GM12875 (cell line): ENCODE measurements at regions not wholly inside any gene's neighbourhood (a gene's known extent, or its start where the extent isn't known, plus 50 kb on each side); places are given as distances from the start of the nearest gene placed in this dataset.
A peak's percentile ranks its signal among the peaks of the same experiment; 100 is the strongest.

ENCODE experiments used
- H3K4me3 ChIP-seq: one replicate; pipeline ENCODE4 v1.5.1; 2011; ENCODE audit warnings: low read depth, low read length, control low read depth
- TF ChIP-seq, protein P1 (sequence below): IDR thresholded peaks from 2 replicates; pipeline ENCODE4 v1.5.1; 2011; ENCODE audit warnings: low read depth, mild to moderate bottlenecking, control low read depth, inconsistent platforms, low read length, moderate library complexity, borderline replicate concordance; ENCODE audit not compliant: insufficient read depth

DNA sequence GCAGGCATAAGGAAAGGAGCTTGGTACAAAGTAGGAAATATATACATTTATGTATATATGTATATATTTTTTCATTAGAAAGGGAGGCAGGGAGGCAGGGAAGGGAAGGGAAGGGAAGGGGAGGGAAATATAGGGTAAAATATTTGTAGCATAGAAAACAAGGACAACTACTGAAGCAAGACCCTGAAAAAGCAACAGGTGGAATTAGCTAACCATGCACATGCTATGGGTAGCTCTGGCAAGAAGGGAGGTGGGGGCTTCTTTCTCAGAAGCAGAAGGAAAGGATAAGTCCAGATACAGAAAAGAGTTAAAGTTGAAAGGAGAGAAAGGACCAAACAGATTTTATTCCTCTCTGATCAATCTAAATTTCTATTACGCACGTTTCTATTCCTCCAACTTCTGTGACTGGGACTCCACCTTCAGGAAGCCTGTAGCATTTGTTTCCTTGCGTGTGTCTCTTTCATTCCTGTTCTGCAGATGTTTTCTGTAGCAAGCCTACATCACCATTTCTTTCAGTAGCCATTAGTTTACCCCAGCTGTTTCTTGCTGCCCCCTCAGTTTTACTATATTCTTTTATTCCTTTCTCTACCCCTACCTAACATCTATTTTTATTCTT is 82.9 kb downstream of the OR13H1 start:
- no peak overlapping the region for H3K4me3 ChIP-seq
- TF ChIP-seq, protein P1, sequence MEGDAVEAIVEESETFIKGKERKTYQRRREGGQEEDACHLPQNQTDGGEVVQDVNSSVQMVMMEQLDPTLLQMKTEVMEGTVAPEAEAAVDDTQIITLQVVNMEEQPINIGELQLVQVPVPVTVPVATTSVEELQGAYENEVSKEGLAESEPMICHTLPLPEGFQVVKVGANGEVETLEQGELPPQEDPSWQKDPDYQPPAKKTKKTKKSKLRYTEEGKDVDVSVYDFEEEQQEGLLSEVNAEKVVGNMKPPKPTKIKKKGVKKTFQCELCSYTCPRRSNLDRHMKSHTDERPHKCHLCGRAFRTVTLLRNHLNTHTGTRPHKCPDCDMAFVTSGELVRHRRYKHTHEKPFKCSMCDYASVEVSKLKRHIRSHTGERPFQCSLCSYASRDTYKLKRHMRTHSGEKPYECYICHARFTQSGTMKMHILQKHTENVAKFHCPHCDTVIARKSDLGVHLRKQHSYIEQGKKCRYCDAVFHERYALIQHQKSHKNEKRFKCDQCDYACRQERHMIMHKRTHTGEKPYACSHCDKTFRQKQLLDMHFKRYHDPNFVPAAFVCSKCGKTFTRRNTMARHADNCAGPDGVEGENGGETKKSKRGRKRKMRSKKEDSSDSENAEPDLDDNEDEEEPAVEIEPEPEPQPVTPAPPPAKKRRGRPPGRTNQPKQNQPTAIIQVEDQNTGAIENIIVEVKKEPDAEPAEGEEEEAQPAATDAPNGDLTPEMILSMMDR, result no peak

DNA sequence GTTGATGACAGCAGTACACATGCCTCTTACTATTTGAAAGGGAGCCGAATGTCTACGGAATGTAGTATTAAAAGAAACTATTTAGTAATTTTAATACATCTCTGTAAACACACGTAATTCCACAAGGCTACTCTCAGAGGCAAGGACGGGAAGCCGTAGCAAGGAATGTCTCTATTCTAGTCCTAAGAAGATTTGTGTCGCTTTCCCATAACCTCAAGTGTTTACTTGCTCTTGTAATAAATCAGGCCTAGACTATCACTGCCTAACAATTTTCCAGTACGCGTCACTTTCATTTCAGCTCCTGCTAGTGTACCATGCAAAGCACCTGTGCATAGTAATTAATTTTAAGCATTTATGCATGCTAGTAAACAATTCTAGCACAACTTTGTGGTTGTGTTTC is 86.7 kb downstream of the OR13H1 start:
- TF ChIP-seq, protein P1, result no peak
- H3K4me3 ChIP-seq, result no peak overlapping the region

DNA sequence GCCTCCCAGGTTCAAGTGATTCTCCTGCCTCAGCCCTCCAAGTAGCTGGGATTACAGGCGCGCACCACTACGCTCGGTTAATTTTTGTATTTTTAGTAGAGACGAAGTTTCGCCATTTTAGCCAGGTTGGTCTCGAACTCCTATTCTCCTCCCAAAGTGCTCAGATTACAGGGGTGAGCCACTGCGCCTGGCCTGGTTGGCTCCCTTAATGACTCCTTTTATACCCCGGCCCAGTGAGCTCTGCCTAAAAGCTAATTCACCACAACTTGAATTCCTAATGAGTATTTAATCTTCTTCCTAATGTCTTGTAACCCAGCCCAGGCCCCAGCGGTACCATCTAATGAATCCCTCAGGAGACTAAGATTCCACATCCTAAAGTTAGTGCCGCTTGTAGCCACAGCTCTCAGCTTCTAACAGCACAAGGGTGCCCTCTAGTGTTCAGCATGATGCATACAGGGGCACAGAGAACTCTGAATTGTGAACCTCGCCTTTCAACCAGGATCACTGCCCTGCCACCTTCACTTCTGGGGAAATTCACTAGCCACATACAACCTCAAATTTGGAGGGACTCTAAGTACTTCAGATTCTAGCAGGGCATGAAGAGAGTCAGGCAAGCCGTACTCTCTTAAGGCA is 89.5 kb downstream of the OR13H1 start:
- no peak overlapping the region for H3K4me3 ChIP-seq
- TF ChIP-seq, protein P1, result peak; percentile 81

DNA sequence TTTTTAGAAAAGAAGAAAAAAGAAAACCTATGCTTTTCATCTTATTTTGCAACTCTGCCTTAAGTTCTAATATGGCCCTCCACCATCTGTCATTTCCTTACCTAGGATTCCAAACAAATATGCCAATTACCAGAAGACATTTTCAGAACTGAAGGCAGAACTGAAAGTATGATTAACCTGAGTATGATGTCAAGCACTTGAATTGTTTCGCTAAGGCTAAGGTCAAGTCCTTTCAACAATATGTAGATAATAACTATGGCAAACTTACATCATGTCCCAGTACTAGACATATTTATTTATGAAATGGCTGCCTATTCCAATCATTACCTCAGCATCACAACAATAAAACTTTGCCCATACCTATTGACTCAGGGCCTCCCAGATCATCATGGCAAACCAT is 91.0 kb downstream of the OR13H1 start:
- no peak overlapping the region for H3K4me3 ChIP-seq
- TF ChIP-seq, protein P1, result no peak

DNA sequence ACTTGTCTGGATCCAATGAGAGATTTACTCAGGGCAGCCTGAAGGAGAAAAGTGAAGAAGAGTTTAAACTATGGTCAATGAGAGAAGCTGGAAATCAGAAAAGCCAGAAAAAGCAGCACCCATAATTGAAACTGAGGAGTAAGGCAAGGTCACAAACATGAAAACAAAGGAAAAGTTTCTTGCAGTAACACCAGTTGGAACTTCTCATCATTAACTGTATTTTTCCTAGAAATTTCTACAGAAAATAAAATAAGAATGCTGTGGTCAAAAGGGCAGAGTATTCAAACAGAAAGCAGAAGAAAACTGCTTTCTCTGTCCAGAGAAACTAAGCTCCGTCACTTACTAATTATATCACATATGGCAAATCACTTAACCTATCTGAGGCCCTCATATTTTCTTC is 102.2 kb downstream of the OR13H1 start:
- H3K4me3 ChIP-seq, result no peak overlapping the region
- TF ChIP-seq, protein P1, result no peak

DNA sequence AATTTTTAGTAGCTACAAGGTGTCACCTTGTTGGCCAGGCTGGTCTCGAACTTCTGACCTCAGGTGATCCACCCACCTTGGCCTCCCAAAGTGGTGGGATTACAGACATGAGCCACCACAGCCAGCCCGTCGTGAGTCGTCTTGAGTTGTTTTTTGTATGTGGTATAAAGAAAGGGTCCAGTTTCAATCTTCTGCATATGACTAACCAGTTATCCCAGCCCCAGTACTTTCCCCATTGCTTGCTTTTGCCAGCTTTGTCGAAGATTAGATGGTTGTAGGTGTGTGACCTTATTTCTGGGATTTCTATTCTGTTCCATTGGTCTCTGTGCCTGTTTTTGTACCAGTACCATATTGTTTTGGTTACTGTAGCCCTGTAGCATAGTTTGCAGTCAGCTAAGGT is 105.9 kb downstream of the OR13H1 start:
- TF ChIP-seq, protein P1, result no peak
- no peak overlapping the region for H3K4me3 ChIP-seq
